ENCODE measurements at regions not wholly inside any gene's neighbourhood (a gene's known extent, or its start where the extent isn't known, plus 50 kb on each side); places are given as distances from the start of the nearest gene placed in this dataset.

DNA sequence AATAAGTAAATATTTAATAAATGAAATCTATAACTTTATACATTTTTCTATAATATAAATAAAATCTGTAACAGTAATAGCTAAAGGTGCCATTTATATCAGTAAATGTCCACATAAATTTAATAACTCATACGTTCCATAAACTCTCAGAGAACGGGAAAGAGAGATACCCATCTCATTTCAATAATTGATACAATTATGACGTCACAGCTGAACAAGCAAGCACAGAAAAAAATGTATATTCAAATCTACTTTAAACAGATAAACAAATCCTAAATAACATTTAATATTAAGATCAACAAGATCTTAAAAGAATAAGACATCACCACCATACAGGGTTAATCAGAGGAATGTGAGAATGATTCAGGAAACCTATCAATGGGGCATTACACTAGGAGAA, 1136.5 kb downstream of the TBC1D22A start:
- no peak for TF ChIP-seq POLR2A (IDR thresholded peaks at IDR 0.05; ENCODE audit: extremely low read depth, insufficient read length)
- TF ChIP-seq, protein P1, sequence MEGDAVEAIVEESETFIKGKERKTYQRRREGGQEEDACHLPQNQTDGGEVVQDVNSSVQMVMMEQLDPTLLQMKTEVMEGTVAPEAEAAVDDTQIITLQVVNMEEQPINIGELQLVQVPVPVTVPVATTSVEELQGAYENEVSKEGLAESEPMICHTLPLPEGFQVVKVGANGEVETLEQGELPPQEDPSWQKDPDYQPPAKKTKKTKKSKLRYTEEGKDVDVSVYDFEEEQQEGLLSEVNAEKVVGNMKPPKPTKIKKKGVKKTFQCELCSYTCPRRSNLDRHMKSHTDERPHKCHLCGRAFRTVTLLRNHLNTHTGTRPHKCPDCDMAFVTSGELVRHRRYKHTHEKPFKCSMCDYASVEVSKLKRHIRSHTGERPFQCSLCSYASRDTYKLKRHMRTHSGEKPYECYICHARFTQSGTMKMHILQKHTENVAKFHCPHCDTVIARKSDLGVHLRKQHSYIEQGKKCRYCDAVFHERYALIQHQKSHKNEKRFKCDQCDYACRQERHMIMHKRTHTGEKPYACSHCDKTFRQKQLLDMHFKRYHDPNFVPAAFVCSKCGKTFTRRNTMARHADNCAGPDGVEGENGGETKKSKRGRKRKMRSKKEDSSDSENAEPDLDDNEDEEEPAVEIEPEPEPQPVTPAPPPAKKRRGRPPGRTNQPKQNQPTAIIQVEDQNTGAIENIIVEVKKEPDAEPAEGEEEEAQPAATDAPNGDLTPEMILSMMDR (IDR thresholded peaks at IDR 0.05; ENCODE audit: low read depth, low read length) = no peak

Data from NB4 (cell line).